Stomach (tissue), 8 donors: ENCODE measurements at regions not wholly inside any gene's neighbourhood (a gene's known extent, or its start where the extent isn't known, plus 50 kb on each side); places are given as distances from the start of the nearest gene placed in this dataset.
"Not testable (repeated sequence)": the region's sequence is repeated elsewhere in the genome, so short reads cannot be mapped to it uniquely, and the experiment has no call there.

ENCODE experiments used
- DNase-seq, 2 donors: peaks; one replicate each; pipeline versions ENCODE4 v3.0.0 to v3.0.0-alpha.2; 2013 to 2019
- H3K27ac ChIP-seq, 5 donors: fragments of 200-600 bp in 4 of 5; sonication (generic) in 4 of 5; one replicate each; pipeline ENCODE4 v1.5.1; 2013 to 2019; ENCODE audit warnings: mild to moderate bottlenecking in 1 of 5, moderate library complexity in 1 of 5
- H3K27me3 ChIP-seq, 3 donors: fragments of 200-600 bp; sonication (generic); one replicate each; pipeline ENCODE4 v1.5.1; 2017 to 2019; ENCODE audit warnings: mixed run types in 1 of 3
- H3K36me3 ChIP-seq, 4 donors: fragments of 200-600 bp; sonication (generic); 1 replicate in 3 of 4; 2 replicates in 1 of 4; pipeline ENCODE4 v1.5.1; 2016 to 2019
- H3K4me1 ChIP-seq, 4 donors: fragments of 200-600 bp; sonication (generic); one replicate each; pipeline ENCODE4 v1.5.1; 2016 to 2019
- H3K4me3 ChIP-seq, 4 donors: fragments of 200-600 bp; sonication (generic) in 3 of 4; one replicate each; pipeline ENCODE4 v1.5.1; 2016 to 2019; ENCODE audit warnings: mild to moderate bottlenecking in 1 of 4
- H3K9me3 ChIP-seq, 4 donors: fragments of 200-600 bp; sonication (generic); one replicate each; pipeline ENCODE4 v1.5.1; 2016 to 2019
- CTCF ChIP-seq, 7 experiments: fragments of 450-650 bp in 4 of 7; fragments of 200-600 bp in 3 of 7; sonication (generic) in 3 of 7; IDR thresholded peaks; one replicate each; pipeline ENCODE4 v1.5.1; 2016 to 2019; ENCODE audit warnings: antibody characterized with exemption in 7 of 7, control low read depth in 2 of 7, mild to moderate bottlenecking in 1 of 7
- EP300 ChIP-seq: sonication (generic); formaldehyde crosslinking; IDR thresholded peaks from one replicate; pipeline ENCODE4 v1.6.1; 2017; ENCODE audit warnings: antibody characterized with exemption
- POLR2A ChIP-seq, 4 donors: fragments of 450-650 bp; IDR thresholded peaks; one replicate each; pipeline ENCODE4 v1.6.1; 2016; ENCODE audit warnings: antibody characterized with exemption in 4 of 4, control low read depth in 2 of 4, mild to moderate bottlenecking in 1 of 4, moderate library complexity in 1 of 4
- POLR2AphosphoS5 ChIP-seq, 3 donors: sonication (generic); formaldehyde crosslinking; IDR thresholded peaks; one replicate each; pipeline ENCODE4 v1.6.1; 2016; ENCODE audit warnings: antibody characterized with exemption in 3 of 3
- WGBS, 5 donors: extraction: QIAGEN DNeasy Blood & Tissue Kit in 3 of 5; methylation state at CpG; one replicate each; pipeline versions ENCODE4 v1.1.5 to v1.1.7; 2013 to 2018; 5-methylcytosine and 5-hydroxymethylcytosine counted together
- intact Hi-C: fragments of 100-400 bp; cut with DNase I; formaldehyde crosslinking; loops from one replicate; pipeline ENCODE4 v1.15.1; 2023; ENCODE audit warnings: low total_unique reads
- donor health status: healthy with polysubstance abuse.
- donor health status: Bipolar disorder and iron deficiency.
- donor health status: healthy.

GRCh38 chr6:125585470-125585869 lies 164.0 kb upstream of the HEY2 start:
- Histone ChIP-seq H3K4me3 (no peak overlapping the region), H3K9me3 (no peaks in the 10 kb centered on the region), H3K27me3 (no peaks in the 10 kb centered on the region), H3K4me1 (no peaks in the 10 kb centered on the region), H3K36me3 (no peaks in the 10 kb centered on the region), H3K27ac (no peak overlapping the region)
- intact Hi-C loops: no loop called here
- 73 to 89% (median 83%) methylated on average over 4 of the region's 4 CpGs for whole genome bisulfite sequencing, 5 donors
- DNase-seq: no peak
- TF ChIP-seq POLR2A (IDR thresholded peaks at IDR 0.05) (no peak), CTCF (IDR thresholded peaks at IDR 0.05) (no peak), EP300 (no peak), POLR2AphosphoS5 (IDR thresholded peaks at IDR 0.05) (no peak)

GRCh38 chr6:125586074-125586473 lies 163.4 kb upstream of the HEY2 start:
- no peak overlapping the region for H3K4me3 ChIP-seq
- no peaks in the 10 kb centered on the region for H3K36me3 ChIP-seq
- intact Hi-C loops: no loop called here
- H3K4me1 ChIP-seq: no peaks in the 10 kb centered on the region
- TF ChIP-seq POLR2A (IDR thresholded peaks at IDR 0.05): no peak
- TF ChIP-seq CTCF (IDR thresholded peaks at IDR 0.05): no peak
- TF ChIP-seq EP300: no peak
- TF ChIP-seq POLR2AphosphoS5 (IDR thresholded peaks at IDR 0.05): no peak
- H3K27me3 ChIP-seq: no peaks in the 10 kb centered on the region
- no peaks in the 10 kb centered on the region for H3K9me3 ChIP-seq
- DNase-seq: no peak
- WGBS, 5 donors: 62 to 71% (median 63%) methylated on average over 3 of the region's 3 CpGs
- no peak overlapping the region for H3K27ac ChIP-seq

GRCh38 chr6:125586605-125587004 lies 162.8 kb upstream of the HEY2 start:
- no peaks in the 10 kb centered on the region for H3K27me3 ChIP-seq

GRCh38 chr6:125587666-125588632 lies 161.5 kb upstream of the HEY2 start:
- H3K27me3 ChIP-seq: no peaks in the 10 kb centered on the region
- intact Hi-C loops: no loop called here
- TF ChIP-seq EP300 (no peak), CTCF (IDR thresholded peaks at IDR 0.05) (no peak), POLR2AphosphoS5 (IDR thresholded peaks at IDR 0.05) (no peak), POLR2A (IDR thresholded peaks at IDR 0.05) (no peak)
- H3K9me3 ChIP-seq: no peaks in the 10 kb centered on the region
- no peak overlapping the region for H3K4me3 ChIP-seq
- DNase-seq: no peak
- H3K27ac ChIP-seq: no peak overlapping the region
- no peaks in the 10 kb centered on the region for H3K4me1 ChIP-seq
- 58 to 65% (median 60%) methylated on average over 11 of the region's 11 CpGs for WGBS, 5 donors
- H3K36me3 ChIP-seq: no peaks in the 10 kb centered on the region

More at GRCh38 chr6:125586605-125587004, 162.8 kb upstream of the HEY2 start:
- no peak for DNase-seq
- 91 to 98% (median 94%) methylated on average over 1 of the region's 1 CpG for WGBS, 5 donors
- Histone ChIP-seq H3K36me3 (no peaks in the 10 kb centered on the region), H3K27ac (no peak overlapping the region), H3K4me1 (no peaks in the 10 kb centered on the region), H3K4me3 (no peak overlapping the region), H3K9me3 (no peaks in the 10 kb centered on the region)
- no peak for TF ChIP-seq POLR2A (IDR thresholded peaks at IDR 0.05)
- no peak for TF ChIP-seq POLR2AphosphoS5 (IDR thresholded peaks at IDR 0.05)
- no peak for TF ChIP-seq CTCF (IDR thresholded peaks at IDR 0.05)
- TF ChIP-seq EP300: no peak
- intact Hi-C loops: no loop called here

GRCh38 chr6:125591796-125592195 lies 157.6 kb upstream of the HEY2 start:
- DNase-seq, H3K4me1 ChIP-seq, H3K36me3 ChIP-seq, H3K27me3 ChIP-seq, intact Hi-C loops, H3K27ac ChIP-seq, H3K4me3 ChIP-seq, H3K9me3 ChIP-seq: not testable (repeated sequence)
- 71 to 85% (median 75%) methylated on average over 3 of the region's 3 CpGs for WGBS, 5 donors
